Activated CD4-positive, CD25-positive, alpha-beta regulatory T cell (primary cell): ENCODE measurements at regions not wholly inside any gene's neighbourhood (a gene's known extent, or its start where the extent isn't known, plus 50 kb on each side); places are given as distances from the start of the nearest gene placed in this dataset.
"Not testable (repeated sequence)": the region's sequence is repeated elsewhere in the genome, so short reads cannot be mapped to it uniquely, and the experiment has no call there.

ENCODE experiments used
- DNase-seq, 4 experiments: peaks; one replicate each; lab custom pipeline; 2025; lab: John Stamatoyannopoulos, UW

DNA sequence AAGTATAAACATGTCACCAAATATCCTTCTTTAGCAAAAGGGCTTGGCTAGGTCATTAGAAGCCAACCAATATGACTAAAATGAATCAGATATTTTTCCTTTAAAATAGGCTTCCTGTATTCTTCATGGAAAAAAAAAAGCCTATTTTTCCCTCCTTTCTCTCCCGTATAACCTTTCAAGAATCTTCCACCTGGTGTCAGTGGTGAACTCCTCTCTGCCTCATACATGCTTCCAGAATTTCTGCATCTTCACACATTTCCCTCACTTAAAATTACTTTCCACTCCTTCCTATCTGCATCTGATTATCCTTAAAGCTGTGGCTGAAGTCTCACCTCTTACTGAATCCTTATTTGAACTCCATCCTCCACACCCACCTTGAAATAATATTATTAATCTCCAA is 116.9 kb upstream of the FANCL start:
- DNase-seq = no peak

DNA sequence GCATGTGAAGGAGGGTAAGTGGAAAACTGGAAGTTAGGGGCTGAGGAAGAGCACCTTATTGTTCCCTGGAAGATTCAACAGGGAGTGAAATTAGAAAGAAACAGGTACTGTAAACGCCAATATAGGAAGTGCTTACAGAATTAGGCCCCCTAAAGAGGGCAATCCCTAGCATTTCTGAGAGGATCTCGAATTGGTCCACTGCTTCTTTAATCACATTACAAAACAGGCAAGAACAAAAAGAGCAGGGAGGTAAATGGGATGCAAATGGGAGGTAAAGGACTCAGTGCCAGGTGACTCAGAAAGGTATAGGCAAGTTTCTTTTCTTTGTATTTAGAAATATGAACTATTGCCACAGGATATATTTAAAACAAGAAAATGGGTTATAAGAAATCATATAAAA is 116.4 kb upstream of the FANCL start:
- no peak for DNase-seq

DNA sequence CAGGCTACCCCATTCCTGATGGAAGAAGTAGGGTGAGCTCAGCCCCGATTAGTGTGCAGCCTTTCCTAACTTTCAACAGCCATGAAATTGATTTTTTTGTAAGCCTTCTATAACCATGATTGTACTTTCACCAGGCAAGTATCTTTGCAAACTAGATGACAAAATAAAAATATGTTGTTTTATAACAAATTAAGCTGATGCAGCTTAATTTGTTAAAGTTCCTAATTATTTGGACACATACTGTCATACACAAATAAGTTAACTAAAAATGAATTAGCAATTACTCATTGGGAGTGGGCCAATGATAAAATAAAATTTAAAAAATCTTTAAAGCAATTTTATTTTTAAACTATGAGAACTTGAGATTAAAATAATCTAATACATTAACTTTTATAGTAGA is 113.1 kb upstream of the FANCL start:
- DNase-seq = no peak

DNA sequence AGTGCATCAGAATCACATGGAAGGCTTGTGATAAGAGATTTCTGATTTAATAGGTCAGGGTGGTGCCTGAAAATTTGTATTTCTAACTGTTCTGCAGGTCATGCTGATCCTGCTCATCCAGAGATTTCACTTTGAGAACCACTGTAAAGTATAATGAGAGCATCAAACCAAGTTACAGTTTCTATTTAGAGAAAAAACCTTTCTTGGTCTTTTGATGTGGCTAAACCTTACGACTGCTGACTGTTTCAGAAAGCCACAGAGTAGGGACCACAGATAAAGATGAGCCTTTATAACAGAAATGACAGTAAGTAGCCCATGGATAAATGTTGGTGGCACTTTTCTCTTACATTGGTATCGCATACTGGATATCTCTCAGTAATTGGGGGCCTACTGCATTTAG is 109.4 kb upstream of the FANCL start:
- DNase-seq = no peak

DNA sequence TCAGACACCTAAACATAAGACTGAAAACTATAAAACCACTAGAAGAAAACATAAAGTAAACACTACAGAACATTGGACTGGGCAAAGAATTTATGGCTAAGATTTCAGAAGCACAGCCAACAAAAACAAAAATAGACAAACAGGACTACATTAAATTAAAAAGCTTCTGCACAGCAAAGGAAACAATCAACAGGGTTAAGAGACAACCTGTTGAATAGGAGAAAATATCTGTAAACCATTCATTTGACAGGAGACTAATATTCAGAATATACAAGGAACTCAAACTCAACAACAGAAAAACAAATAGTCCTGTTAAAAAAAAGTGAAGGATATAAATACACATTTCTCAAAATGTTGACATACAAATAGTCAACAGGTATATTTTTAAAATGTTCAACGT is 106.7 kb upstream of the FANCL start:
- DNase-seq = no peak

DNA sequence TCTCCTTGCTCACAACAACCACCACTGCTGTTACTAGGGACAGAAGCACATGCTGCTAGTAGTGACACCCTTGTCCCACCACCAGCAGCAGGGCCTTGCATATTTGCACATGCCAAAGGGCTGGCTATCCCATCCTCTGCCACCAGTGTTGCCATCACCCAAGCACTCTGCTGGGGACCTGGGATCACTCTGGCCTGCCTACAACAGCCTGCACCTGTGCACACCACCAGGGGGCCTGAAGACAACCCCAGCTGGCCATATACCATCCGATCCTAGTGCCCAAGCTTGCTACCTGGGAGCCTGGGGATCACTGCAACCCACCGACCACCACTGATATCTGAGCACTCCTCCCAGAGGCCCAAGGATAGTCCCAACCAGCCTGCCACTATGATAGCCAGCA is 99.9 kb upstream of the FANCL start:
- no peak for DNase-seq

DNA sequence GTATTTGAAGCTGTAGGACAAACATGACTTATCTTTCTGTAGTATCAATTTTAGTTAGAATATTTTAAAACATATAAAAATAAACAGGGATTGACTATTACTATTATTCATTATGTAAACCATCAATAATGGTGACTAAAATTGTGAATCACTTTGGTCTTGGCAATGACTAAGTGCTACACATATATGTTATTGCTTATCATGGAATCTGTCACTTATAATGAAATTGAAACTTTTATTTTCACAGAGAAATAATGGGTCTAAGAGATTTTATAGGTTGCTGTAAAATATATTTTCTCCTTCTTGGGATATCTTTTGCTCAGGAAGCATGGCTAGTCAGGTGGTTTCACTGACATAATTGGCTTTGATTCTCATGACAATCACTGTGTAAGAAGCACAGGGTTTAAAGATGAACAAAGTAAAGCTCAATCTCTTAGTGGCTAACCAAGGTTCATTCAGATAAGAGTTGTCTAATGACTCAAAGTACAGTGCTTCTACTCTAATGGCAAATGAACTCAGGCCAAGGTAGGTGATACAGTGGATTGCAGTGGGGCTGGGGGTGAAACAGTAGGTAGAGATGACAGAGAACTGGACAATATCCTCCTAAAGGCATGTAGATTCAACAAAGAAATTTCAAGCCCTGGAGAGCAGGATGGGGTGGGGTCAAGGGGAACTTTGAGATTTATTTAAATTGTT is 98.6 kb upstream of the FANCL start:
- DNase-seq = no peak

DNA sequence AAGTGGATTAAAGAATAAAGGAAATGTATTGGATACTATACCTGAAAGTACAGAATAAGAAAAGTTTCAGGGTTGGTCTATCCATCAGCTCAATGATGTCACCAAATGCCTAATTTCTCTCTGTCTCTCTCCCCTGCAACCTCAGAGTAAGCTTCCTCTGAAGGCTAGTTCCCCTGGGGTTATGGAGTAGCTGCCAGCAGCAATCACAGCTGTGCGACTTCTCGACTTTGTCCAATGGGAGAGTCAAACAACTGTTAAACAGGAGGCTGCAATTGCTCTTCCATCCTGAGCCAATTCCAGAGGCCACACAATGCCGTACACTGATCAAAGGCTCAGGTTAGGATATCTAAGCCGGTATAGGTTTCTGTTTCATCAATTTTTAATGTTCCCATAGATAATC is 95.3 kb upstream of the FANCL start:
- no peak for DNase-seq

DNA sequence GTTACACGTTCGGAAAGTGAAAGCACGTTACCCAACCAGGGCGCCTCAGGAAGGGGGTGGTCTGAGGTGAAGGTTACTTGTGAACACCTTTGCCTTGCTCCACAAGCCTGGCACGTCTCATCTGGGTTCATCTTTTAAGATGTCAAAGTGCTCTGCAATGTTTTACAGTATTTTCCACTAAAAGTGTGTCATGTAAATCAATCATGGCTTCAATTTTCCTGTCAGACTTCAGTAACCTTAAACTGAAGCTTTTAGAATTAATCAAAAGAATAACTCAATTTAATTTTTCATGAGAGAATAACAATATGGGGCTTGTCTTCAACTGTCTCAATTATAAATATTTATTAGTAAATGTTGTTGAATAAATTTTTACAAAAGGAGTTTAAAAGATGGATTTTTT is 93.3 kb upstream of the FANCL start:
- DNase-seq = no peak

DNA sequence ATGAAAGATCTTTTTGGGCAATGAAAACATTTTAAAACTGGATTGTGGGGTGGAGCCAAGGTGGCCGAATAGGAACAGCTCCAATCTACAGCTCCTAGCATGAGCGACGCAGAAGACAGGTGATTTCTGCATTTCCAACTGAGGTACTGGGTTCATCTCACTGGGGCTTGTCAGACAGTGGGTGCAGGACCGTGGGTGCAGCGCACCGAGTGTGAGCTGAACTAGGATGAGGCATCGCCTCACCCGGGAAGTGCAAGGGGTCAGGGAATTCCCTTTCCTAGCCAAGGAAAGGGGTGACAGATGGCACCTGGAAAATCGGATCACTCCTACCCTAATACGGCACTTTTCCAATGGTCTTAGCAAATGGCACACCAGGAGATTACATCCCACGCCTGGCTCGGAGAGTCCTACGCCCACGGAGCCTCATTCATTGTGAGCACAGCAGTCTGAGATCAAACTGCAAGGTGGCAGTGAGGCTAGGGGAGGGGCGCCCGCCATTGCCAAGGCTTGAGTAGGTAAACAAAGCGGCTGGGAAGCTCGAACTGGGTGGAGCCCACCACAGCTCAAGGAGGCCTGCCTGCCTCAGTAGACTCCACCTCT is 84.3 kb upstream of the FANCL start:
- DNase-seq = not testable (repeated sequence)

DNA sequence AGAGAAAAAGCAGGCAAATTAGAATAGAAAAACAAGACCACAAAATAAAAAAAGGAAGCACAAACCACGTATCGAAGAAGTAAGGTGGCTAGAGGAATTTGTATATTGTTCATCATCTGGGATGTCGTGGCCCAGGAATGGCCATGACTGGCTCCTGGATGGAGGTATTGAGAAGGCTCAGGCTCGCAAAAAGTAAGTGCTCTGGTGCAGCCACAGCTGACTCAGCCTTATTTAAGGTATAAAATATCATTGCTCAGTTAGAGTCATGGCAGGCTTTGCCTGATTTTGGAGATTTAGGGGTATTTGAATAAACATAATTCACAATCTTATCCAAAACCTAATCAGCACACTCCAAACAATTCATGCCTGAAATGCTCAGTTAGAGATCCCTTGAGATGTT is 78.4 kb upstream of the FANCL start:
- no peak for DNase-seq

DNA sequence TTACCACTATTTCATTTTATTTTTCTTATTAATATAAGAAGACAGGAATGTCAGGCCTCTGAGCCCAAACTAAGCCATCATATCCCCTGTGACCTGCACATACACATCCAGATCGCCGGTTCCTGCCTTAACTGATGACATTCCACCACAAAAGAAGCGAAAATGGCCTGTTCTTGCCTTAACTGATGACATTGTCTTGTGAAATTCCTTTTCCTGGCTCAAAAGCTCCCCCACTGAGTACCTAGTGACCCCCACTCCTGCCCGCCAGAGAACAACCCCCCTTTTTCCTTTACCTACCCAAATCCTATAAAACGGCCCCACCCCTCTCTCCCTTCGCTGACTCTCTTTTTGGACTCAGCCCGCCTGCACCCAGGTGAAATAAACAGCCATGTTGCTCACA is 77.8 kb upstream of the FANCL start:
- DNase-seq = not testable (repeated sequence)

DNA sequence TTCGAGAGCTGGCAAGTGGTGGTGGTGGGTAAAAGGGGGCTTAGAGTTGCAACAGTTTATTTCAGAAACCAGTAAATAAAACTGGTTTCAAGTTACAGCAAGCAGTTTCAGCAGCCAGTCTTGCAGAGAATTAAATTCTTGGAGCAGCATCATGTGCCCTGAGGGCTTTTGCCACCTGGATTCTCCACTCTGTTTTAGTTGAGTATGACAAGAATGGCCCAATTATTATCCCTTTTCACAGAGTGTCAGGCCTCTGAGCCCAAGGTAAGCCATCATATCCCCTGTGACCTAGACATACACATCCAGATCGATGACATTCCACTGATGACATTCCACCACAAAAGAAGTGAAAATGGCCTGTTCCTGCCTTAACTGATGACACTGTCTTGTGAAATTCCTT is 72.8 kb upstream of the FANCL start:
- DNase-seq = no peak

DNA sequence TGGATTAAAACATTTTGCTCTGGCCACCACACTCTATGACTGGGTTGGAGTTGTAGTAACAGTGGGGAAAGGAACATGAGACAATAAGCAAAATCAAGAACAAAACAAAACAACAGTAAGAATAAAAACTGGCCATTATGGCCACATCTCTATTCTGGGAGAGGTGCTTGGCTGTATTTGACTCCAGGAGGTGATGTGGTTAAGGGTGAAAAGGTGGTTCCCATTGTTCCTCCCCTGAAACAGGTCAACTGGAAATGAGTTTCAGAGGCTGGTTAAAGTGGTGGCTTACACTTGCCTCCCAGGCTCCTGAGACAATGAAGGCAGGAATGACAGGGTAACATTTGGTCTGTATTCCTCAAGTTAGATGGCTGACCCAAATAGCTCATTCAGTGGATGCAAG is 67.3 kb upstream of the FANCL start:
- no peak for DNase-seq

DNA sequence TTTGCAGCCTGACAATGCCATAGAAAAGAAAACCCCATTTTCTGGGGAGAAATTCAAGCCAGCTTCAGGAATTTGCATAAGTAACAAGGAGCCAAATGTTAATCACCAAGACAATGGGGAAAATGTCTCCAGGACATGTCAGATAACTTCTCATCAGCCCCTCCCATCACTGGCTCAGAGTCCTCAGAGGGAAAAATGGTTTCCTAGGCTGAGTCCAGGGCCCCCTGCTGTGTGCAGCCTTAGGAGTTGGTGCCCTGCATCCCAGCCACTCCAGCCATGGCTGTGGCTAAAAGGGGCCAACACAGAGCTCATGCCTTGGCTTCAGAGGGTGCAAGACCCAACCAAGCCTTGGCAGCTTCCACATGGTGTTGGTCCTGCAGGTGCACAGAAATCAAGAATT is 63.7 kb upstream of the FANCL start:
- no peak for DNase-seq

DNA sequence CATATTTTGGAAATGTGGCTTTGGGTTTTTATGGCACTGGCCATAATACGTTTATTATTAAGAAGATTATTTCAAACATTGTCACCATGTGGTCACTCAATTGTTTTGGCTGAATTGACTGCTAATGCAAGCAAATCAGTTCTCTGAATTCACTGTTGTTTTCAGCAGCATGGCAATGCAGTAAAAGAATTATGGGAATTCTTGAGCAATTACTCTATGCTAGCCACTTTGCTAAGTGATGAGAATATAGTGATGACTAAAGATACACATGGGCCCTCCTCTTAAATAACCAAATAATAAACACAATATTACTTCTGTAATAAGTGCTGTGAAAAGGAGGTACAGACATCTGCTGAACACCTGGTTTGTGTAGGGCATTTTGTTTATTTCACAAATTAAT is 58.0 kb upstream of the FANCL start:
- no peak for DNase-seq

DNA sequence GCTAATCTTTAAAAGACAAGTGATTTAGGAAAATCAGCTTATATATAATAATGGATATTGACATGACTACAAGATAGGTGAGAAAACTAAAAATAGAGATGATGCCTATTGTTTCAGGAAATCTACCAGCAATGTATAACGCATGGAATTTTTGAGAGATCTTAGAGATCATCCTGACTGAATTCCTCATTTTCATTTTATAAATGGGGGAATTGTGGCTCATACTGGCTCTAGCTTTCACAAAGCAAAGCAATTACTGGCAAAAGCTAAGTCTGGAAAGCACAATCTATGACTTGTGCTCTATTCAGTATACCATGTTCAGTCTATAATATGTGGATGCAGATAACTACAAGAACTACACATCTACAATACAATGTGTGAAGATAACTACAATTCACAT is 51.9 kb upstream of the FANCL start:
- no peak for DNase-seq

DNA sequence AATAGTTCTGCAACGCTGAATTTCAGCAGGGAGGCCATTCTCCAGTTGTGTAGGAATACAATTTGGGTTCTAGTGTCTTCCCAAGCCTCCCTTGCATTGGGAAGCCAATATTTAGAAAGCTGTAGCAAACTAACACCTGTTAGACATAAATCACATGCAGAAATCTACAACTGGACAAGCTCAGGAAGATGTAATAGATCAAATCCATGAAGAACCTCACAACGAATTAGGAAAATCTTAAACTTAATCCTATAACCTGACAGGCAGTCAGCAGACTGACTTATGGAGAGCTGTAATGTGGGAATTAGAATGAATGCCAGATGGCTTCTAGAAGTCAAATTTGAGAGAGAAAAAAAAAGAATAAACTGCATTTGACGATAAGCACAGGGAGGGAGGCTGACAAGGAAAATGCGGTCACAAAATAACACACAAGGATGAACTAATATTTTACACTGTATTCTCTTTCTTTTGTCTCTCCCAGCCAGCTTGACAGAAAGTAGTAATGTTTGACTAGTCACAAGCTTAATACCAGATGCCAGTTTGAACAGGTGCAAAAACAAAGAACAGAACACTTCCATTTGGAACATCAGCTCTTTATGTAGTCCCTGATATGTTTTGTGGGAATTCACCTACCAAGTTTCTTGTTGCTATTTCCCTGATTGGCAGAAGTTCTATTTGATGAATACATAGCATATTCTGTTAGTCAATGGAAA is 50.8 kb upstream of the FANCL start:
- DNase-seq = no peak
